Hypothalamus (tissue), 51 donors: ENCODE measurements at regions not wholly inside any gene's neighbourhood (a gene's known extent, or its start where the extent isn't known, plus 50 kb on each side); places are given as distances from the start of the nearest gene placed in this dataset.
"Not testable (repeated sequence)": the region's sequence is repeated elsewhere in the genome, so short reads cannot be mapped to it uniquely, and the experiment has no call there.

ENCODE experiments used
- DNase-seq, 51 donors: peaks; one replicate each; lab custom pipeline; 2025; lab: John Stamatoyannopoulos, UW

GRCh38 chr7:153723892-153724291, 328.3 kb upstream of the DPP6 start:
- not testable (repeated sequence) for DNase-seq

GRCh38 chr7:153731504-153731903, 320.7 kb upstream of the DPP6 start:
- DNase-seq, result not testable (repeated sequence)

- DNase-seq, result not testable (repeated sequence)
These were observed 308.8 kb upstream of the DPP6 start for GRCh38 chr7:153743434-153743833.

GRCh38 chr7:153747969-153748368, 304.2 kb upstream of the DPP6 start:
- peak in 26 of 51 donors; percentile 5 to 58 (median 25) for DNase-seq

- peak in 1 of 51 donors; percentile 1 for DNase-seq
These were observed 303.3 kb upstream of the DPP6 start for GRCh38 chr7:153748885-153749284.

- not testable (repeated sequence) for DNase-seq
These were observed 286.3 kb upstream of the DPP6 start for GRCh38 chr7:153765869-153766268.

- not testable (repeated sequence) for DNase-seq
These were observed 285.3 kb upstream of the DPP6 start for GRCh38 chr7:153766926-153767325.

GRCh38 chr7:153772966-153773365, 279.2 kb upstream of the DPP6 start:
- DNase-seq, result no peak

GRCh38 chr7:153776940-153777339, 275.3 kb upstream of the DPP6 start:
- DNase-seq, result not testable (repeated sequence)

GRCh38 chr7:153797363-153797762, 254.8 kb upstream of the DPP6 start:
- not testable (repeated sequence) for DNase-seq

- DNase-seq, result no peak
These were observed 244.1 kb upstream of the DPP6 start for GRCh38 chr7:153808117-153808516.

- DNase-seq, result no peak
These were observed 222.7 kb upstream of the DPP6 start for GRCh38 chr7:153829525-153829924.

- DNase-seq, result no peak
These were observed 220.0 kb upstream of the DPP6 start for GRCh38 chr7:153832160-153832559.

- DNase-seq, result no peak
These were observed 217.1 kb upstream of the DPP6 start for GRCh38 chr7:153835103-153835502.

- DNase-seq, result peak in 1 of 51 donors; percentile 5
These were observed 216.4 kb upstream of the DPP6 start for GRCh38 chr7:153835712-153836265.

- DNase-seq, result no peak
These were observed 213.6 kb upstream of the DPP6 start for GRCh38 chr7:153838591-153838990.

- no peak for DNase-seq
These were observed 211.3 kb upstream of the DPP6 start for GRCh38 chr7:153840861-153841260.

GRCh38 chr7:153847828-153848227, 204.4 kb upstream of the DPP6 start:
- no peak for DNase-seq

- no peak for DNase-seq
These were observed 199.9 kb upstream of the DPP6 start for GRCh38 chr7:153852261-153852660.

- DNase-seq, result peak in 11 of 51 donors; percentile 2 to 51 (median 15)
These were observed 193.8 kb upstream of the DPP6 start for GRCh38 chr7:153858355-153858754.

GRCh38 chr7:153859239-153859638, 193.0 kb upstream of the DPP6 start:
- DNase-seq, result no peak

- peak in 33 of 51 donors; percentile 21 to 81 (median 56) for DNase-seq
These were observed 165.4 kb upstream of the DPP6 start for GRCh38 chr7:153886506-153887441.
